Heart left ventricle (tissue), 16 donors: ENCODE measurements at regions not wholly inside any gene's neighbourhood (a gene's known extent, or its start where the extent isn't known, plus 50 kb on each side); places are given as distances from the start of the nearest gene placed in this dataset.

ENCODE experiments used
- ATAC-seq, 4 donors: fragments of 200-7000 bp; cut with Tn5 transposase; one replicate each; pipeline ENCODE4 v1.9.1; 2020 to 2022; ENCODE audit warnings: moderate library complexity in 4 of 4, mild to moderate bottlenecking in 3 of 4, moderate number of reproducible peaks in 1 of 4
- DNase-seq, 5 donors: peaks; one replicate each; pipeline ENCODE4 v3.0.0-alpha.2; 2020
- H3K27ac ChIP-seq, 12 donors: fragments of 200-600 bp; sonication (generic) in 4 of 12; one replicate each; pipeline versions ENCODE4 v1.5.0 to v1.8.0; 2016 to 2022; ENCODE audit warnings: mild to moderate bottlenecking in 2 of 12
- H3K27me3 ChIP-seq, 9 donors: fragments of 200-600 bp; sonication (generic) in 2 of 9; one replicate each; pipeline versions ENCODE4 v1.5.1 to v1.8.0; 2016 to 2022; ENCODE audit warnings: mild to moderate bottlenecking in 3 of 9
- H3K36me3 ChIP-seq, 9 donors: fragments of 200-600 bp; sonication (generic) in 2 of 9; one replicate each; pipeline versions ENCODE4 v1.5.0 to v1.8.0; 2018 to 2022; ENCODE audit warnings: mild to moderate bottlenecking in 2 of 9
- H3K4me1 ChIP-seq, 12 donors: fragments of 200-600 bp; sonication (generic) in 4 of 12; one replicate each; pipeline versions ENCODE4 v1.5.0 to v1.8.0; 2016 to 2022; ENCODE audit warnings: mild to moderate bottlenecking in 3 of 12
- H3K4me3 ChIP-seq, 12 donors: fragments of 200-600 bp; sonication (generic) in 4 of 12; one replicate each; pipeline versions ENCODE4 v1.5.0 to v1.8.0; 2017 to 2022; ENCODE audit warnings: mild to moderate bottlenecking in 9 of 12, moderate library complexity in 4 of 12
- H3K9me3 ChIP-seq, 12 donors: fragments of 200-600 bp; sonication (generic) in 4 of 12; one replicate each; pipeline versions ENCODE4 v1.5.0 to v1.8.0; 2016 to 2022; ENCODE audit warnings: mild to moderate bottlenecking in 1 of 12
- POLR2A ChIP-seq, 2 donors: fragments of 450-650 bp; IDR thresholded peaks; one replicate each; pipeline ENCODE4 v1.6.1; 2017; ENCODE audit warnings: antibody characterized with exemption in 2 of 2, mild to moderate bottlenecking in 2 of 2, moderate library complexity in 2 of 2
- WGBS, 4 donors: extraction: QIAGEN DNeasy Blood & Tissue Kit in 2 of 4; methylation state at CpG; one replicate each; pipeline versions ENCODE4 v1.1.5 to v1.1.7; 2013 to 2018; 5-methylcytosine and 5-hydroxymethylcytosine counted together
- intact Hi-C, 10 donors: fragments of 100-400 bp; cut with DNase I; formaldehyde crosslinking; loops; one replicate each; pipeline versions ENCODE4 v1.11.1 to v1.14.2; 2022
- TF ChIP-seq, protein P1 (sequence below), 12 donors: fragments of 200-600 bp; sonication (generic) in 4 of 12; IDR thresholded peaks; one replicate each; pipeline versions ENCODE4 v1.5.0 to v1.8.0; 2018 to 2022; ENCODE audit warnings: antibody characterized with exemption in 12 of 12, mild to moderate bottlenecking in 5 of 12
- donor health status: ischemic (EF 13 %, LVEDD 7.1; RV severe dilation, severe dysfunction).
- donor health status: healthy with polysubstance abuse.
- donor health status: DM: no; HTN: yes; CAD: no.
- donor health status: DM: no; HTN: no; CAD: no.
- donor health status: ischemic (EF 25% LVEDD 6.9; RV normal size, moderate dysfunction).
- donor health status: ischemic (EF 25% LVEDD 5.7; RV mildly dilated, moderate dysfunction).
- donor health status: healthy.
- donor health status: DM: yes; HTN: yes; CAD: no.
- donor health status: ischemic (EF 35%, LVEDD 5.7; RV mildly dilated, moderate dysfunction).
- donor health status: nonischemic (EF 11% LVEDD 7.7; RV severe dilation, severe dysfunction).
- donor health status: DM: yes; HTN: yes; CAD: no.
- donor health status: PGD.
- donor health status: ischemic (EF 29% LVEDD 5.4; RV normal size, mild dysfunction).
- donor health status: nonischemic (EF 23%, LVEDD 6.1; RV moderate dilation, normal function).

DNA sequence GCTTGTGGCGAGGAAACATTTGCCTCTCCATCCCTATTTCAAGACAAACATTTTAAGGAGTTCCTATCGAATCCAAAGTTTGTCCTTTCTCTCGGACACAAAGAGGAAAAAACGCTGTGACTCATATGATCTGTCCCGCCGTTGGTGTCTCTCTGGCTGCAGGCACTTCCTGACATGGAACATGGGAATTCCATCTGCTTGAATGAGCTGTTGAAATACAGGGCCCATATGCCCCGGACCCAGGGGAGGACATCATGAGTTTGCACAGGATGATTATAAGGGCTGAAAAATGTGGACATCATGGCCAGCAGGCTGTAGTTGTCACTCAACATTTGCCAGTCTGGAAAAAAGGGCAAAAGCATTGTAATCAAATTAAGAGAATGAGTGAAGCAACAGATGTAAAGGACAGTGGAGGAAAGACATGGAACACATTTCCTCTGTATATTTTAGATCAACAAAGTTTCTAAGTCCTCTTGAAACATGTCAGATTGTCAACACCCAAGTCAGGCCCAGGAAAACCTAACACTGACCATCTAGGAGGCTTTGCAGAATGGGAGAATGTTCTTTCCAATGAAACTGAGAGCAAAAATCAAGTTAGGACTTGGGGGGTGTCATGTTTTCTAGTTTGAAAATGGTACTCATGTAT, 103.2 kb upstream of the SMIM21 start:
- Histone ChIP-seq H3K27ac (peak overlapping the region in 3 of 12 donors; percentile 9 to 48 (median 29)), H3K36me3 (no peaks in the 10 kb centered on the region), H3K9me3 (no peaks in the 10 kb centered on the region), H3K4me1 (peaks cover 0 to 6% (median 0%) of the 10 kb centered on the region in 12 donors), H3K27me3 (no peaks in the 10 kb centered on the region), H3K4me3 (no peak overlapping the region)
- TF ChIP-seq POLR2A (IDR thresholded peaks at IDR 0.05): no peak
- TF ChIP-seq, protein P1, sequence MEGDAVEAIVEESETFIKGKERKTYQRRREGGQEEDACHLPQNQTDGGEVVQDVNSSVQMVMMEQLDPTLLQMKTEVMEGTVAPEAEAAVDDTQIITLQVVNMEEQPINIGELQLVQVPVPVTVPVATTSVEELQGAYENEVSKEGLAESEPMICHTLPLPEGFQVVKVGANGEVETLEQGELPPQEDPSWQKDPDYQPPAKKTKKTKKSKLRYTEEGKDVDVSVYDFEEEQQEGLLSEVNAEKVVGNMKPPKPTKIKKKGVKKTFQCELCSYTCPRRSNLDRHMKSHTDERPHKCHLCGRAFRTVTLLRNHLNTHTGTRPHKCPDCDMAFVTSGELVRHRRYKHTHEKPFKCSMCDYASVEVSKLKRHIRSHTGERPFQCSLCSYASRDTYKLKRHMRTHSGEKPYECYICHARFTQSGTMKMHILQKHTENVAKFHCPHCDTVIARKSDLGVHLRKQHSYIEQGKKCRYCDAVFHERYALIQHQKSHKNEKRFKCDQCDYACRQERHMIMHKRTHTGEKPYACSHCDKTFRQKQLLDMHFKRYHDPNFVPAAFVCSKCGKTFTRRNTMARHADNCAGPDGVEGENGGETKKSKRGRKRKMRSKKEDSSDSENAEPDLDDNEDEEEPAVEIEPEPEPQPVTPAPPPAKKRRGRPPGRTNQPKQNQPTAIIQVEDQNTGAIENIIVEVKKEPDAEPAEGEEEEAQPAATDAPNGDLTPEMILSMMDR (IDR thresholded peaks at IDR 0.05): no peak
- DNase-seq: peak in 4 of 5 donors; percentile 37 to 76 (median 55)
- ATAC-seq: peak; percentile 78 to 94 (median 86)
- 37 to 55% (median 41%) methylated on average over 7 of the region's 7 CpGs for WGBS, 4 donors
- intact Hi-C loops: no loop called here

DNA sequence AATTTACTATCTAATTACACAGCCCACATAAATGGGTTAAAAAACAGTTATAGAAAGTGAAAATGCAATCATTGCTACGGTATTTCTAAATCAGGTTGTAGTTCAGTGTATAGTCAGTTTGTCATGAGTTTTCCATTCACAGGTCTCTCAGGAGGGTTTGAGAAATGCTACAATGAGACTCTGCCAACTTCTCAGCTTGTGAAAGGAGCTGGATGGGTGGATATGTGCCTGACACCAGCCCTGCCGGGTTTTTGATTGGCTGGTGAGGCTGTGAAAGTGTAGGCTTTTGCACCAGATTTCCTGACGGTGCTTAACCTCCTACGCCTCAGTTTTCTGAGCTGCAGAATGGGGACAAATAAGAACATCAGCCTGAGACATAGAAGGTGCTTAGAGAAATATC, 102.6 kb upstream of the SMIM21 start:
- Histone ChIP-seq H3K27ac (peak overlapping the region in 1 of 12 donors; percentile 48), H3K4me1 (peaks cover 0 to 6% (median 0%) of the 10 kb centered on the region in 12 donors), H3K27me3 (no peaks in the 10 kb centered on the region), H3K4me3 (no peak overlapping the region), H3K9me3 (no peaks in the 10 kb centered on the region), H3K36me3 (no peaks in the 10 kb centered on the region)
- no peak for DNase-seq
- TF ChIP-seq, protein P1 (IDR thresholded peaks at IDR 0.05): no peak
- TF ChIP-seq POLR2A (IDR thresholded peaks at IDR 0.05): no peak
- WGBS, 4 donors: 44 to 57% (median 52%) methylated on average over 4 of the region's 4 CpGs
- intact Hi-C loops: no loop called here
- ATAC-seq: peak in 1 of 4 donors; percentile 64

DNA sequence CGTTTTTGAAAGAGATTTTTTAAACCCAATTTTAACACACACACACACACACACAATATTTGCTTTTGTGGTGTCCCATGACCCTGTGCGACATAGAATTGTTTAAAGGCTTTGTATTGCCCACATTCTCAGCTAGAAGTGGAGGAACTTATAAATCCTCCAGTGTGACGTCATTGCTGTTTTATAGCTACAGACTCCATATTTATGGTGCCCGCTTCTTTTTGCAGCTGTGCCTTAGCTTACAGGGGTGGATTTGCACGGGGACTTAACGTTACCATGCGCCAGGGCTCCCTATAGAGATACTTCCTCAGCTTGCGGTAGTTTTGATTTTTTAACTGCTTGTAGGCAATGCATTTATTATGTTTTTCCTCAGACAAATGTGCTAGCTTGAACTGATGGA, 101.9 kb upstream of the SMIM21 start:
- intact Hi-C loops: no loop called here
- 87 to 91% (median 89%) methylated on average over 8 of the region's 8 CpGs for WGBS, 4 donors
- Histone ChIP-seq H3K4me1 (peaks cover 0 to 6% (median 0%) of the 10 kb centered on the region in 12 donors), H3K27ac (no peak overlapping the region), H3K9me3 (no peaks in the 10 kb centered on the region), H3K36me3 (no peaks in the 10 kb centered on the region), H3K4me3 (no peak overlapping the region), H3K27me3 (no peaks in the 10 kb centered on the region)
- ATAC-seq (no peak), DNase-seq (no peak)
- TF ChIP-seq, protein P1 (IDR thresholded peaks at IDR 0.05): no peak
- TF ChIP-seq POLR2A (IDR thresholded peaks at IDR 0.05): no peak

DNA sequence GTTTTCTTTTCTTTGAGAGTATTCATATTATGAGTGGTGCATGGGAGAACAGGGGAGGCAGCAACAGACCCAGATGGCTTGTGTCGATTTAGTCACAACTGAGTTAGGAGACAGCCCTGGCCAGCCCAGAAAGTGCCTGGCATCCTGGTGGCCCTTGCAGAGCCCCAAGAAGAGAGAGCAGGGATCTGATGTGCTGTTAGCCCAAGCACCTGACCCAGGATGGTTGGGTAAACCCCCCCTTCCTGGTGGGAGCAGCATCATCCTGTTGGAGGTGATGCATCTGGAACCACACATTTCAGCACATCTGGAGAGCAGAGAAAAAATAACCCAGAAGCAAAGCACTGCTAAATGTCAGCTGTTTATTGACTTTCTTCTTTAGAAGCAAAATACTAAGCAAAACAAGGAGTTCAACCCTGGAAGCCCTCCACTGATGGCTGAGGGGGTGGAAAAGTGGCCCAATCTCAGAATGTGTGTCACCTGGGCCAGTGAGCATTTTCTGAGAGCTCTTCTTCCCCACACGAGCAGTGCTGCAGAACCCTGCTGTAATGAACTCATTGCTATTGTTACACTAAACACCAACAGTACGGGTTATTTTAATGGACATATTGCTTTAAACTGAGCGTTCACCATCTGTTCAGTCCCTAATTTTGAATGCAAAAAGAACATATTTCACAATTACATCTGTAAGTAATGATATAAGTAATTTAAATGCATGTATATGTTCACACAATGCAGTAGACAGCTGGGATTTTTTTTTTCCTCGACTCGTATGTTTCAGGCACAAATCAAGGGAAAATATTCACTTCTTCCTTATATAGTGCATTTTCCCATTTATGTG, 100.6 kb upstream of the SMIM21 start:
- no peaks in the 10 kb centered on the region for H3K27me3 ChIP-seq
- ATAC-seq: no peak
- 79 to 84% (median 82%) methylated on average over 6 of the region's 6 CpGs for WGBS, 4 donors
- TF ChIP-seq, protein P1 (IDR thresholded peaks at IDR 0.05): no peak
- H3K27ac ChIP-seq: no peak overlapping the region
- H3K4me1 ChIP-seq: peaks cover 0 to 6% (median 0%) of the 10 kb centered on the region in 12 donors
- no peaks in the 10 kb centered on the region for H3K36me3 ChIP-seq
- no peak overlapping the region for H3K4me3 ChIP-seq
- H3K9me3 ChIP-seq: no peaks in the 10 kb centered on the region
- no peak for DNase-seq
- intact Hi-C loops: no loop called here
